Skeletal muscle satellite cell (primary cell): ENCODE measurements at regions not wholly inside any gene's neighbourhood (a gene's known extent, or its start where the extent isn't known, plus 50 kb on each side); places are given as distances from the start of the nearest gene placed in this dataset.

Source experiments
- H3K27me3 ChIP-seq: 2 replicates; pipeline ENCODE4 v1.7.0; 2013; ENCODE audit warnings: low read length; ENCODE audit not compliant: control insufficient read depth, insufficient read depth
- H3K36me3 ChIP-seq: 2 replicates; pipeline ENCODE4 v1.7.0; 2013; ENCODE audit warnings: mild to moderate bottlenecking, control low read depth, low read length; ENCODE audit not compliant: insufficient read depth
- H3K4me1 ChIP-seq: 2 replicates; pipeline ENCODE4 v1.7.0; 2013; ENCODE audit warnings: low read length; ENCODE audit not compliant: control insufficient read depth, insufficient read depth
- H3K4me2 ChIP-seq: 2 replicates; pipeline ENCODE4 v1.7.0; 2013; ENCODE audit warnings: mild to moderate bottlenecking, low read length
- H3K4me3 ChIP-seq: 2 replicates; pipeline ENCODE4 v1.7.0; 2013; ENCODE audit warnings: low read length
- H3K9ac ChIP-seq: 2 replicates; pipeline ENCODE4 v1.7.0; 2013; ENCODE audit warnings: mild to moderate bottlenecking, low read depth, low read length, moderate library complexity
- H3K9me3 ChIP-seq: replicated peaks from 2 replicates; pipeline ENCODE4 v1.7.0; 2013; ENCODE audit warnings: mild to moderate bottlenecking, control low read depth, low read length

DNA sequence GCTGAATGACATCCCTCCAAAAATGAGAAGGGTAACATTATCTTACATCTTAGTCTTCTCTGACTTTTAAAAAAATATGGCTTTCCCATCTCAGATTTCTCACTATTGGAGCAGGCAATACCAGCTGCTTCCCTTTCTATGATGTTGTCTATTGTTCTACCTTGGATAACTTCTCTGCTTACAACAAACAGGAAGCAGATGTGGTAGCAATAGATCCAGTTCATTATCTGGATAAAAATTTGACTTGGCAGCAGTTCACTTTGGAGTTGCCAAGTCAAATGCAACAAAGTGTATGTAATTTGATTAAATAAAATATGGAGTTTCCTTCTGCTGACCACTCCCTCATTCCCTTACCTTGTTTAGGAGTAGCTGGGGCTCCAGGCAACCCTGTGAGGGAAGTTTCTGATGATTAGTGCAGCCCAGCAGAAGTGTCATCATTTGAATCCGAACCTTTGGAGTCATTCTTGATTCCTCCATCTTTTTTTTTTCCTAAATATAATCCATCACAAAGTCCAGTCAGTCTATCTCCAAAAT is 72.0 kb upstream of the GPRIN3 start:
- no peaks in the 10 kb centered on the region for H3K9me3 ChIP-seq
- peaks cover 3% of the 10 kb centered on the region for H3K27me3 ChIP-seq
- no peaks in the 10 kb centered on the region for H3K4me1 ChIP-seq
- no peak overlapping the region for H3K4me2 ChIP-seq
- no peak overlapping the region for H3K9ac ChIP-seq
- H3K4me3 ChIP-seq: no peak overlapping the region
- H3K36me3 ChIP-seq: no peaks in the 10 kb centered on the region

DNA sequence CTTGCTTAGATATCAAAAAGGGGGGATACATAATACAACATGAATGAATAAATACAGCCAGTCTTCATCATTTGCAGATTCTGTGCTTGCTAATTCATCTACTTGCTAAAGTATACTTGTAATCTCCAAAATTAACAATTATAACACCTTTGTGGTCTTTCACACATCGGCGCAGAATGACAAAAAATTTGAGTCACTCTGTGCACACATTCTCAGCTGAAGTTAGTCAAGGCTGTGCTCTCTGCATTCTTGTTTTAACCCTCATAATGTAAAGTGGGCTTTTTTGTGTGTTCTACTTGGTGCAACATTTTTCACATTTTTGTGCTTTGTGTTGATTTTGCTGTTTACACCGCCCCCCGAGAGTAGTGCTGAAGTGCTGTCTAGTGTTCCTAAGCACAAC is 65.8 kb upstream of the GPRIN3 start:
- Histone ChIP-seq H3K27me3 (peaks cover 3% of the 10 kb centered on the region), H3K4me3 (no peak overlapping the region), H3K4me2 (no peak overlapping the region), H3K36me3 (no peaks in the 10 kb centered on the region), H3K4me1 (no peaks in the 10 kb centered on the region), H3K9ac (no peak overlapping the region), H3K9me3 (no peaks in the 10 kb centered on the region)

DNA sequence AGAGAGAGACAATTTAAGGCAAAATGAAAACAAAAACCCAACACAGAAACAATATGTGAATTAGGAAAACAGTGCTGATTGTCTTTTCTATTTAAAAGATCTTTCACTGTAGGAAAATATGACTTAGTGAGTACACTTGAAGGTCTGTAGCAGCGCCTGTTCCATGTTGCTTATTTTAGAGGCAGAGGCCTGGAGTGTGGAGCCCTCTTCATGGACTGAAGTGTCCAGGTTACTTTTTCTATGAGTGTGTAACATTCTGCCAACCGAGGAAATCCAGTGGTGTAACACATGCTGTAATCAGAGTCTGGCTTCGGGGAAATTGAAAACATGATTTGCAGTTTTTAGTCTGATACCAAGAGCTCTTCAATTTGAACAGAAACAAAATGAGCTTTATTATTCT is 64.0 kb upstream of the GPRIN3 start:
- Histone ChIP-seq H3K4me3 (no peak overlapping the region), H3K4me2 (no peak overlapping the region), H3K9me3 (no peaks in the 10 kb centered on the region), H3K27me3 (no peaks in the 10 kb centered on the region), H3K4me1 (no peaks in the 10 kb centered on the region), H3K36me3 (no peaks in the 10 kb centered on the region), H3K9ac (no peak overlapping the region)

DNA sequence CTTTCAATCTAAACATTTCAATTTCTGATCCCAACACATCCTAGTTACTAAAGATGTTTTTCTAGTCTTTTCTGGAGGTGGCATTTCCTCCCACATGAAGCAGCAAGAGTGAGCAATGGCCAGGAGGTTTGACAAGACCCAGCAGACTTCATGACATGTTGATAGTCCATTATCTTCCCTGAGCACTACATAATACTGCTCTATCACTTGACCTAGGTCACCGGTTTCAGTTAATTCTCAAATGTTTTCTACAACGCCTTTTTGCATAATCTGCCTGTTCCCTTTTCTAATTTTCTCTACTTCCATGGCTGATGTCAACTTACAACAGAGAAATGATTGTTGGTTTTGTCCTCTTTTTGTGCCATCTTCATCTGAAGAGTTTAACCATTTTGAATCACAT is 62.0 kb upstream of the GPRIN3 start:
- Histone ChIP-seq H3K4me3 (no peak overlapping the region), H3K27me3 (no peaks in the 10 kb centered on the region), H3K4me2 (no peak overlapping the region), H3K36me3 (no peaks in the 10 kb centered on the region), H3K4me1 (no peaks in the 10 kb centered on the region), H3K9ac (no peak overlapping the region), H3K9me3 (no peaks in the 10 kb centered on the region)

DNA sequence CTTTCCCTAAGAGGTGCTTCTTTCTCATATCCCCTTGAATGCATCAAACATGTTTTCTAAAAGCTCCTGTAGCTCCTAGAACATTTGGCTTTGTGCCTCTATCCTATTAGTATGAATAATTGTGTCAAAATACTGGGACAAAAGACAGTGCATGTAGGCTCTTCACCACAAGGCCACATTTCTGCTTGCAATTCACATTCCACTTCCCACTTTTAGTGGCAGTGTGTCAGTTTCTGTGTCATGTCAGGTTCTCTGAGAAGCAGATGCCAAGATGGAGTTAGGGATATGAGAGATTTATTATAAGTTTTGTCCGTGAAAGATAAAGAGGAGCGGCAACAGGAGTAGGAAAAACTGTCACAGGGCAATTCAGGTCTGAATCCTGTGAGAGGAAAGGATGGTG is 61.3 kb upstream of the GPRIN3 start:
- Histone ChIP-seq H3K4me2 (no peak overlapping the region), H3K9me3 (no peaks in the 10 kb centered on the region), H3K36me3 (no peaks in the 10 kb centered on the region), H3K27me3 (no peaks in the 10 kb centered on the region), H3K4me3 (no peak overlapping the region), H3K9ac (no peak overlapping the region), H3K4me1 (no peaks in the 10 kb centered on the region)

DNA sequence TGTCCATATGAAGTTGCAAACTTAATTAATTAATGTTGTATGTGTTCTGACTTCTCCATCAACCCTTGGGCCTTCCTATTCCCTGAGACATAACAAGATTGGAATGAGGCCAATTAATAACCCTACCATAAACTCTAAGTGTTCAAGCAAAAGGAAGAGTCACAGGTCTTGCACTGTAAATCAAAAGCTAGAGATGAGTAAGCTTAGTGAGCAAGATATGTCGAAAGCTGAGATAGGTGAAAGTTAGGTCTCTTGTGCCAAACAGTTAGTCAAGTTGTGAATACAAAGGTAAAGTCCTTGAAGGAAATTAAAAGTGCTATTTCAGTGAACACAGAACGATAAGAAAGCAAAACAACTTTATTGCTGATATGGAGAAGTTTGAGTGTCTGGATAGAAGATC is 58.2 kb upstream of the GPRIN3 start:
- Histone ChIP-seq H3K4me2 (no peak overlapping the region), H3K9ac (no peak overlapping the region), H3K36me3 (no peaks in the 10 kb centered on the region), H3K4me3 (no peak overlapping the region), H3K27me3 (no peaks in the 10 kb centered on the region), H3K9me3 (no peaks in the 10 kb centered on the region), H3K4me1 (no peaks in the 10 kb centered on the region)

DNA sequence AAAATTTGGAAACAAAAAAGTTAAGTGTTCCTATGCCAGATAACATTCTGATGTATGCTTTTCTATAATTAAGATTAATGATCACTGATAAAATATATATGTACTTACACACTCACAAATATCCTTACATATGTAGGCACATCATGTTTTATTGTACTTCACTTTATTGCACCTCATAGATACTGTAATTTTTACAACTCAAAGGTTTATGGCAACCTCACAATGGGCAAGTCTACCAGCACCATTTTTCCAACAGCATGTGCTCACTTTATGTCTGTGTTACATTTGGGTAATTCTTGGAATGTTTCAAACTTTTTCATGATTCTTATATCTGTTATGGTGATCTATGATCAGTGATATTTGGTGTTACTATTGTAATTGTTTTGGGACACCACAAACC is 57.8 kb upstream of the GPRIN3 start:
- no peak overlapping the region for H3K9ac ChIP-seq
- no peaks in the 10 kb centered on the region for H3K36me3 ChIP-seq
- H3K27me3 ChIP-seq: no peaks in the 10 kb centered on the region
- no peaks in the 10 kb centered on the region for H3K4me1 ChIP-seq
- H3K4me2 ChIP-seq: no peak overlapping the region
- H3K4me3 ChIP-seq: no peak overlapping the region
- H3K9me3 ChIP-seq: no peaks in the 10 kb centered on the region

DNA sequence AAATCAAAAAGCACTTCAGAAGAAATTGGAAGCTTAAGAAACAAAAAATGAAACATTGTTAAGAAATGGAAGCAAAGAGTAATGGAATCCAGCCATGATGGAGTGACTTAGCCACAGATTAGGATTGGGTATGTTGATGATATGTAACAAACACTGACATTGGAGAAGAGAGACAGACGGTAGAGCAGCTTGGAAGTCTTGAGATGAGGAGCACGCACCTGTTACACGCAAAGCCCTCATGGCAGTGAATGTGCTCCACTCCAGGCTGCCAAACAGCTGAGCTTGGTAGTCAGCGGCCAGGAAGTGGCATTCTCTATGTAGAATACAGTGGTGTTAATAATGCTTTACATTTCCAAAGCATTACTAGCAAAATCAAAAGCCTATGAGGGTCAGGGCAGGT is 56.9 kb upstream of the GPRIN3 start:
- Histone ChIP-seq H3K4me1 (no peaks in the 10 kb centered on the region), H3K4me2 (no peak overlapping the region), H3K4me3 (no peak overlapping the region), H3K9ac (no peak overlapping the region), H3K36me3 (no peaks in the 10 kb centered on the region), H3K9me3 (no peaks in the 10 kb centered on the region), H3K27me3 (no peaks in the 10 kb centered on the region)

DNA sequence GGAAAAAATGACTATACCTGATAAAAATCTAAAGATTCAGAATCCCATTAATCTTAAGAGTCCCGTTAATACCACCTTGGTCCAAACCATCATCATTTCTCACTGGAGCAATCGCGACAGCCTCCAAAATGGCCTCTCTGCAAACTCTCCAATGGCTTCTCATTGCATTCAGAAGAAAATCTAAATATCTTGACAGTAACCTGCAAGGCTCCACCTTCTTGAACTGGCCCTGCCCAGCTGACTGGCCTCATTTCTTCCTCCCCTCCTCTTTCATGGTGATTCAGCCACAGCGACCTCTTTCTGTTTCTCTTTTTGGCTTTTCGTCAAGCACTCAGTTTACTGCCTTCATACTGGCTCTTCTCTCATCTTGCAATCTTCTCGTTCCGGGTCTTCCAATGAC is 56.2 kb upstream of the GPRIN3 start:
- Histone ChIP-seq H3K9ac (no peak overlapping the region), H3K36me3 (no peaks in the 10 kb centered on the region), H3K27me3 (no peaks in the 10 kb centered on the region), H3K4me2 (no peak overlapping the region), H3K4me1 (no peaks in the 10 kb centered on the region), H3K9me3 (no peaks in the 10 kb centered on the region), H3K4me3 (no peak overlapping the region)

DNA sequence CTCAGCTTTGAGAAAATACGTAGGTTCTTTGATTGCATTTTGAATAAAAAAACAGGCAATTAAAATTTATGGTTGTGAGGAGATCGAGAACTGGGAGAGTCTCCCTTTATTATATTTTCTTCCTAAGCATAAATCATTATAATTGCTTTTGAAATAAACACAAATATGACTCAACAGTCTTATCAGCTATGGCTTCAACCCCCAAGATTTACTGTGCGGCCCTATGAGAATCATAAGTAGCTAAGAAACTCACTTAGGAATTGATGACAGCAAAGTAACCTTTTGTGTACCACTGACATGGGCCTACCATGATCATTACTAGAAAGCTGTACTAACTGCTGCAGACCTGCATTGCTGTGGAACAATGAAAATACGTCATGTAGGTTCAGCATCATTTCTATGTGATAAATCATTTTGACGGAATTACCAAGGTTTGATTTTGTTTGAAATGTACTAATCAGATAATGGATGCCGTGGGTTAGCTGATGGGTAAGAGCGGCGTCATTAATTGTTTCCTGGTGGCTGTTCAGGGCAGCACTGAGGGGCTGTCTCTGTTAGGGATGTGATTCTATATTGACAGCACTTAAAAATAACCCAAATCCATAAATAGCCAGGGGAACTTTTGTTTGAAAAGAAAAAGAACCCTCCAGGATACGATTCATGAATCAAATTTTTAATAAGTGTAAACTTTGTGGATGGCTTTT is 51.5 kb upstream of the GPRIN3 start:
- Histone ChIP-seq H3K4me2 (no peak overlapping the region), H3K4me3 (no peak overlapping the region), H3K9me3 (no peaks in the 10 kb centered on the region), H3K36me3 (no peaks in the 10 kb centered on the region), H3K4me1 (no peaks in the 10 kb centered on the region), H3K9ac (no peak overlapping the region), H3K27me3 (peaks cover 6% of the 10 kb centered on the region)

DNA sequence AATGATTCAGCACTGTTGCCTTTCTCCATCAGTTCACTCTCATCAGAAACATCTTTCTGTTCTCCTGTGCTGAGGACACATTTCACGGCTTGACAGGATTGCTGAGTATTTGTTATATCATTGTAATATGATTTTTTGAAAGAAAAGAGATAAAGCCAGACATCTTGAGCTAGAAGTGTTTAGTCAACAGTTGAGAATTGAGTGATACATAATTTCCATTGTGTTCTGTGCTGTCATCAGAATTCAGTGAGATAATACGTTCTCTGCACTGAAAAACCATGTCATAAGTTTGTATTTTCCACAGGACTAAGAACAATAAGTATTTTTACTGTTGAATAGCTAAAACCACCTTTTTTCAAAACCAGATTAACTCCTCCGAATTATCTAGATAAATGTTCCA is 50.2 kb upstream of the GPRIN3 start:
- H3K4me2 ChIP-seq: no peak overlapping the region

More for the DNA sequence above, 50.2 kb upstream of the GPRIN3 start:
- Histone ChIP-seq H3K9ac (no peak overlapping the region), H3K4me1 (no peaks in the 10 kb centered on the region), H3K9me3 (no peaks in the 10 kb centered on the region), H3K4me3 (no peak overlapping the region), H3K27me3 (peaks cover 6% of the 10 kb centered on the region), H3K36me3 (no peaks in the 10 kb centered on the region)
